ENCODE measurements at regions not wholly inside any gene's neighbourhood (a gene's known extent, or its start where the extent isn't known, plus 50 kb on each side); places are given as distances from the start of the nearest gene placed in this dataset.

DNA sequence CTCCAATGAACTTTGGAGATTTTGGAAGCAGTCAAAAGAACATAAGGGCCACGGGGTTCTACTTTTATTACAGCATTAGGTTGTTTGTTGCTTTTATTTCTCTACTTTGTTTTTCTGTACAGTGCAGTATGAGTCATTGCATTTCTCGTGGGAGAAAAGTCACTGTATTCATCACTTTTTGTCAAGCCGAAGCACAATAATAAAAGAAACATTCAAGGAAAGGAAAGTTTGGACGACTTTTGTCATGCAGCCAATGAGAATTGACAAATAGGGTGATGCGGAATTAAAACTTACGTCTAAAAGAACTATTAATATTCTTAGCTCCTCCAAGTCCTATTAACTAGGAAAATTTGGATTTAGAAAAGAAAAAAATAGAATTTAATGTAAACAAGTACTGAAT is 209.9 kb downstream of the TMEM182 start (continued):
- TF ChIP-seq, protein P1, sequence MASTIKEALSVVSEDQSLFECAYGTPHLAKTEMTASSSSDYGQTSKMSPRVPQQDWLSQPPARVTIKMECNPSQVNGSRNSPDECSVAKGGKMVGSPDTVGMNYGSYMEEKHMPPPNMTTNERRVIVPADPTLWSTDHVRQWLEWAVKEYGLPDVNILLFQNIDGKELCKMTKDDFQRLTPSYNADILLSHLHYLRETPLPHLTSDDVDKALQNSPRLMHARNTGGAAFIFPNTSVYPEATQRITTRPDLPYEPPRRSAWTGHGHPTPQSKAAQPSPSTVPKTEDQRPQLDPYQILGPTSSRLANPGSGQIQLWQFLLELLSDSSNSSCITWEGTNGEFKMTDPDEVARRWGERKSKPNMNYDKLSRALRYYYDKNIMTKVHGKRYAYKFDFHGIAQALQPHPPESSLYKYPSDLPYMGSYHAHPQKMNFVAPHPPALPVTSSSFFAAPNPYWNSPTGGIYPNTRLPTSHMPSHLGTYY (CRISPR knock-in tag; IDR thresholded peaks at IDR 0.05), result no peak
- TF ChIP-seq, protein P2, sequence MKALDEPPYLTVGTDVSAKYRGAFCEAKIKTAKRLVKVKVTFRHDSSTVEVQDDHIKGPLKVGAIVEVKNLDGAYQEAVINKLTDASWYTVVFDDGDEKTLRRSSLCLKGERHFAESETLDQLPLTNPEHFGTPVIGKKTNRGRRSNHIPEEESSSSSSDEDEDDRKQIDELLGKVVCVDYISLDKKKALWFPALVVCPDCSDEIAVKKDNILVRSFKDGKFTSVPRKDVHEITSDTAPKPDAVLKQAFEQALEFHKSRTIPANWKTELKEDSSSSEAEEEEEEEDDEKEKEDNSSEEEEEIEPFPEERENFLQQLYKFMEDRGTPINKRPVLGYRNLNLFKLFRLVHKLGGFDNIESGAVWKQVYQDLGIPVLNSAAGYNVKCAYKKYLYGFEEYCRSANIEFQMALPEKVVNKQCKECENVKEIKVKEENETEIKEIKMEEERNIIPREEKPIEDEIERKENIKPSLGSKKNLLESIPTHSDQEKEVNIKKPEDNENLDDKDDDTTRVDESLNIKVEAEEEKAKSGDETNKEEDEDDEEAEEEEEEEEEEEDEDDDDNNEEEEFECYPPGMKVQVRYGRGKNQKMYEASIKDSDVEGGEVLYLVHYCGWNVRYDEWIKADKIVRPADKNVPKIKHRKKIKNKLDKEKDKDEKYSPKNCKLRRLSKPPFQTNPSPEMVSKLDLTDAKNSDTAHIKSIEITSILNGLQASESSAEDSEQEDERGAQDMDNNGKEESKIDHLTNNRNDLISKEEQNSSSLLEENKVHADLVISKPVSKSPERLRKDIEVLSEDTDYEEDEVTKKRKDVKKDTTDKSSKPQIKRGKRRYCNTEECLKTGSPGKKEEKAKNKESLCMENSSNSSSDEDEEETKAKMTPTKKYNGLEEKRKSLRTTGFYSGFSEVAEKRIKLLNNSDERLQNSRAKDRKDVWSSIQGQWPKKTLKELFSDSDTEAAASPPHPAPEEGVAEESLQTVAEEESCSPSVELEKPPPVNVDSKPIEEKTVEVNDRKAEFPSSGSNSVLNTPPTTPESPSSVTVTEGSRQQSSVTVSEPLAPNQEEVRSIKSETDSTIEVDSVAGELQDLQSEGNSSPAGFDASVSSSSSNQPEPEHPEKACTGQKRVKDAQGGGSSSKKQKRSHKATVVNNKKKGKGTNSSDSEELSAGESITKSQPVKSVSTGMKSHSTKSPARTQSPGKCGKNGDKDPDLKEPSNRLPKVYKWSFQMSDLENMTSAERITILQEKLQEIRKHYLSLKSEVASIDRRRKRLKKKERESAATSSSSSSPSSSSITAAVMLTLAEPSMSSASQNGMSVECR (CRISPR knock-in tag; IDR thresholded peaks at IDR 0.05; ENCODE audit: borderline replicate concordance), result no peak
- TF ChIP-seq ZNF416 (CRISPR knock-in tag; IDR thresholded peaks at IDR 0.05), result no peak
- TF ChIP-seq, protein P3, sequence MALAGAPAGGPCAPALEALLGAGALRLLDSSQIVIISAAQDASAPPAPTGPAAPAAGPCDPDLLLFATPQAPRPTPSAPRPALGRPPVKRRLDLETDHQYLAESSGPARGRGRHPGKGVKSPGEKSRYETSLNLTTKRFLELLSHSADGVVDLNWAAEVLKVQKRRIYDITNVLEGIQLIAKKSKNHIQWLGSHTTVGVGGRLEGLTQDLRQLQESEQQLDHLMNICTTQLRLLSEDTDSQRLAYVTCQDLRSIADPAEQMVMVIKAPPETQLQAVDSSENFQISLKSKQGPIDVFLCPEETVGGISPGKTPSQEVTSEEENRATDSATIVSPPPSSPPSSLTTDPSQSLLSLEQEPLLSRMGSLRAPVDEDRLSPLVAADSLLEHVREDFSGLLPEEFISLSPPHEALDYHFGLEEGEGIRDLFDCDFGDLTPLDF (CRISPR knock-in tag; IDR thresholded peaks at IDR 0.05), result no peak
- TF ChIP-seq TP53 (CRISPR knock-in tag; IDR thresholded peaks at IDR 0.05), result no peak

DNA sequence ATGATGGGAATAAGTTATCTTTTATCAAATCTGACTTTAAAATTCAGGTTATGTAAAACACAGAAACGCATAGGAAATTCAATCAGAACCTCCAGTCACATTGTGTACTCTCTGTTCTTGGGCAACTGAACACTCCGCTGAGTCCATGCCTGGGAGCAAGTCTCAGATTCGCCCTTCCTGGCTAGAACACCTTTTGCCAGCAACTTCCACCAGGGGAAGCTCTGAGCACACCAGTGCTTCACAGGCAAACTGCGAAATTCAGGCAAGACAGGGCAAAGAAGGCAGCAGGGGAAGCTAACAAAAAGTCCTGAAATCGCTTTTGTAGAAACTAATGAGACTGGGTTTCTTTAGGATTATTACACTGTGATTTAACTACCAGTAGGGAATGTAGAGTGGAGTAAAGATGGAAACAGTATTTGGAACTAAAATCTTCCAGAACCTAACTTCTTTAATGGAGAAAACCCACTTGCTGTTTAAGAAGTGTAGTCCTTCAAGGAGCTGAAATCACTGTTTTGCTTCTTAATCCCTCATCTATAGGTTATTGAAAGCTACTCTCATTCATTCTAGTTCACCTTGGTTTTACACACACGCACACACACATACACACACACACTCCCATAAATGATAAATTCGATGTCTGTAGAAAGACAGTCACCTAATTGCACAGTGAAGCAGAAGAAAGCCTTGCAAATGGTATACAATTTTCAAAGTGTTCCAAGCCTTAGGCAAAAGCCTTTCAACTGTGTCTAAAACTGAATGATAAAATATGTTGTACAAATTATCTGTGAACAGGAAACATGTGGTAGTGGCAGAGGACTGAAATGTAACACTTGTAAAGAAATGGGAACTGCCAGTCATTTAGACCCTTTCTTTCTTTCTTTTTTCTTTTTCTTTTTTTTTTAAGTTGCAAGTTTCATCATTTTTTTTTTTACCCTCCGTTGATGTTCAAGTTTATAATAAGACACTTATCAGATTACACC is 214.5 kb downstream of the TMEM182 start:
- TF ChIP-seq, protein P4, sequence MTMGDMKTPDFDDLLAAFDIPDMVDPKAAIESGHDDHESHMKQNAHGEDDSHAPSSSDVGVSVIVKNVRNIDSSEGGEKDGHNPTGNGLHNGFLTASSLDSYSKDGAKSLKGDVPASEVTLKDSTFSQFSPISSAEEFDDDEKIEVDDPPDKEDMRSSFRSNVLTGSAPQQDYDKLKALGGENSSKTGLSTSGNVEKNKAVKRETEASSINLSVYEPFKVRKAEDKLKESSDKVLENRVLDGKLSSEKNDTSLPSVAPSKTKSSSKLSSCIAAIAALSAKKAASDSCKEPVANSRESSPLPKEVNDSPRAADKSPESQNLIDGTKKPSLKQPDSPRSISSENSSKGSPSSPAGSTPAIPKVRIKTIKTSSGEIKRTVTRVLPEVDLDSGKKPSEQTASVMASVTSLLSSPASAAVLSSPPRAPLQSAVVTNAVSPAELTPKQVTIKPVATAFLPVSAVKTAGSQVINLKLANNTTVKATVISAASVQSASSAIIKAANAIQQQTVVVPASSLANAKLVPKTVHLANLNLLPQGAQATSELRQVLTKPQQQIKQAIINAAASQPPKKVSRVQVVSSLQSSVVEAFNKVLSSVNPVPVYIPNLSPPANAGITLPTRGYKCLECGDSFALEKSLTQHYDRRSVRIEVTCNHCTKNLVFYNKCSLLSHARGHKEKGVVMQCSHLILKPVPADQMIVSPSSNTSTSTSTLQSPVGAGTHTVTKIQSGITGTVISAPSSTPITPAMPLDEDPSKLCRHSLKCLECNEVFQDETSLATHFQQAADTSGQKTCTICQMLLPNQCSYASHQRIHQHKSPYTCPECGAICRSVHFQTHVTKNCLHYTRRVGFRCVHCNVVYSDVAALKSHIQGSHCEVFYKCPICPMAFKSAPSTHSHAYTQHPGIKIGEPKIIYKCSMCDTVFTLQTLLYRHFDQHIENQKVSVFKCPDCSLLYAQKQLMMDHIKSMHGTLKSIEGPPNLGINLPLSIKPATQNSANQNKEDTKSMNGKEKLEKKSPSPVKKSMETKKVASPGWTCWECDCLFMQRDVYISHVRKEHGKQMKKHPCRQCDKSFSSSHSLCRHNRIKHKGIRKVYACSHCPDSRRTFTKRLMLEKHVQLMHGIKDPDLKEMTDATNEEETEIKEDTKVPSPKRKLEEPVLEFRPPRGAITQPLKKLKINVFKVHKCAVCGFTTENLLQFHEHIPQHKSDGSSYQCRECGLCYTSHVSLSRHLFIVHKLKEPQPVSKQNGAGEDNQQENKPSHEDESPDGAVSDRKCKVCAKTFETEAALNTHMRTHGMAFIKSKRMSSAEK (CRISPR knock-in tag; IDR thresholded peaks at IDR 0.05; ENCODE audit: borderline replicate concordance), result no peak
- TF ChIP-seq, protein P5, sequence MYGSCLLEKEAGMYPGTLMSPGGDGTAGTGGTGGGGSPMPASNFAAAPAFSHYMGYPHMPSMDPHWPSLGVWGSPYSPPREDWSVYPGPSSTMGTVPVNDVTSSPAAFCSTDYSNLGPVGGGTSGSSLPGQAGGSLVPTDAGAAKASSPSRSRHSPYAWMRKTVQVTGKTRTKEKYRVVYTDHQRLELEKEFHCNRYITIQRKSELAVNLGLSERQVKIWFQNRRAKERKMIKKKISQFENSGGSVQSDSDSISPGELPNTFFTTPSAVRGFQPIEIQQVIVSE (CRISPR knock-in tag; IDR thresholded peaks at IDR 0.05; ENCODE audit: borderline replicate concordance), result no peak
- TF ChIP-seq ZNF416 (CRISPR knock-in tag; IDR thresholded peaks at IDR 0.05), result no peak
- no peak overlapping the region for H3K4me3 Mint-ChIP-seq
- peak; percentile 96 for ATAC-seq
- no peaks in the 10 kb centered on the region for H3K36me3 Mint-ChIP-seq
- peaks cover 29% of the 10 kb centered on the region for H3K4me1 Mint-ChIP-seq
- POLR2A ChIA-PET, result no interaction called here
- CTCF ChIA-PET, result interaction anchor here (0.6 to 2.7 kb wide), 25 partner anchors 10 to 724 kb away, joined by 3 to 23 read pairs (median 3); no protein-coding TSS in a partner anchor
- no peaks in the 10 kb centered on the region for H3K9me3 Mint-ChIP-seq
- no peak overlapping the region for H3K27ac Mint-ChIP-seq
- H3K27me3 Mint-ChIP-seq (ENCODE audit: low read depth), result no peaks in the 10 kb centered on the region
- DNase-seq (ENCODE audit: low spot score), result peak; percentile 64

Measured in WTC11 (cell line).